C4-2B (cell line): ENCODE measurements at regions not wholly inside any gene's neighbourhood (a gene's known extent, or its start where the extent isn't known, plus 50 kb on each side); places are given as distances from the start of the nearest gene placed in this dataset.

Experiments used
- ZFX ChIP-seq: fragments of 450-650 bp; IDR thresholded peaks from 2 replicates; pipeline ENCODE4 v1.6.1; 2017
- TF ChIP-seq, protein P1 (sequence below): fragments of 450-650 bp; conservative IDR thresholded peaks from 2 replicates; pipeline ENCODE4 v1.5.1; 2017; ENCODE audit warnings: mild to moderate bottlenecking

DNA sequence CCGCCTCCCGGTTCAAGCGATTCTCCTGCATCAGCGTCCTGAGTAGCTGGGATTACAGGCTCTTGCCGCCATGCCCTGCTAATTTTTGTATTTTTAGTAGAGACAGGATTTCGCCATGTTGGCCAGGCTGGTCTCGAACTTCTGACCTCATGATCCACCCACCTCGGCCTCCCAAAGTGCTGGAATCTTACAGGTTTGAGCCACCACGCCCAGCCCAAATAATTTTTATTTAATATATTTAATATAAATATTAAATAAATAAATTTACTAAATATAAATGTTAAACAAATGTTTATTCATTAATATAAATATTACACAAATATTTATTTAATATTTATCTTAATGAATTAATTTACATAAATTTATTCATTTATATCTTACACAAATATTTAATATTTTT is 120.2 kb downstream of the SHOX start:
- TF ChIP-seq, protein P1, sequence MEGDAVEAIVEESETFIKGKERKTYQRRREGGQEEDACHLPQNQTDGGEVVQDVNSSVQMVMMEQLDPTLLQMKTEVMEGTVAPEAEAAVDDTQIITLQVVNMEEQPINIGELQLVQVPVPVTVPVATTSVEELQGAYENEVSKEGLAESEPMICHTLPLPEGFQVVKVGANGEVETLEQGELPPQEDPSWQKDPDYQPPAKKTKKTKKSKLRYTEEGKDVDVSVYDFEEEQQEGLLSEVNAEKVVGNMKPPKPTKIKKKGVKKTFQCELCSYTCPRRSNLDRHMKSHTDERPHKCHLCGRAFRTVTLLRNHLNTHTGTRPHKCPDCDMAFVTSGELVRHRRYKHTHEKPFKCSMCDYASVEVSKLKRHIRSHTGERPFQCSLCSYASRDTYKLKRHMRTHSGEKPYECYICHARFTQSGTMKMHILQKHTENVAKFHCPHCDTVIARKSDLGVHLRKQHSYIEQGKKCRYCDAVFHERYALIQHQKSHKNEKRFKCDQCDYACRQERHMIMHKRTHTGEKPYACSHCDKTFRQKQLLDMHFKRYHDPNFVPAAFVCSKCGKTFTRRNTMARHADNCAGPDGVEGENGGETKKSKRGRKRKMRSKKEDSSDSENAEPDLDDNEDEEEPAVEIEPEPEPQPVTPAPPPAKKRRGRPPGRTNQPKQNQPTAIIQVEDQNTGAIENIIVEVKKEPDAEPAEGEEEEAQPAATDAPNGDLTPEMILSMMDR = no peak
- TF ChIP-seq ZFX = no peak
